ENCODE measurements at regions not wholly inside any gene's neighbourhood (a gene's known extent, or its start where the extent isn't known, plus 50 kb on each side); places are given as distances from the start of the nearest gene placed in this dataset.

DNA sequence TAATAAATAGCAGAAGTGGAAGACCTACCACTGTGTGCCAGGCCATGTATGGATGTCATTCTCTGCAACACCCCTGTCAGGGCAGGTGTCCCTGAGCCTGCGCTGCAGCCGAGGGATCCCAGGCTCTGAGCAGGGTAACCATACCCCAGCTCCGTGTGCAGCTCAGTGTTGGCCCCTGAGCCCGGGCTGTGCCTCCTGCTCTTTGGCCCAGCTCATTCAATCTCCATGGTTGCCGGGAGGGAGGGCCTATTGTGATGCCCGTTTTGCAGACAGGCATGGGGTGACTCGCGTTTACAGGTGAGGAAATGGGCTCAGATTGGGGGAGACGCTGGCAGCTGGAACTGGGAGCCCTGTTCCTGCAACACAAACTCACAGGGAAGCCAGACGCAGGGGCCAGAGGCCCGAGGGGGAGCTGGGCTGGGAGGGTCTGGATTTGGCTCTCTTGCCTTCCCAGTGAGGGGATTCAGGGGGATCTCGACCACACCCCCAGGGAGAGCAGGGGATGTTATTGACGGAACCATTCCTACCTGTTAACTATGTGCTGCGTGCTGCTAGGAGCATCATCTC, 190.5 kb downstream of the IRF8 start:
- no peak overlapping the region for H3K27ac ChIP-seq (ENCODE audit: low read depth, low read length)
- H3K27me3 ChIP-seq (ENCODE audit: insufficient read depth, low read length), result peaks cover 2% of the 10 kb centered on the region
- no peak overlapping the region for H3K27ac Mint-ChIP-seq (ENCODE audit: unreplicated experiment)
- H3K36me3 ChIP-seq (ENCODE audit: insufficient read depth, low read length), result no peaks in the 10 kb centered on the region
- H2AFZ ChIP-seq (ENCODE audit: low read depth, low read length), result no peak overlapping the region
- H3K4me3 Mint-ChIP-seq (ENCODE audit: unreplicated experiment), result no peak overlapping the region
- no peak overlapping the region for H3K9ac ChIP-seq (ENCODE audit: low read length)
- H3K36me3 Mint-ChIP-seq (ENCODE audit: low read depth, unreplicated experiment), result no peaks in the 10 kb centered on the region
- FAIRE-seq (no peak), DNase-seq (ENCODE audit: low read depth) (no peak)
- no peaks in the 10 kb centered on the region for H3K9me3 Mint-ChIP-seq (ENCODE audit: unreplicated experiment)
- H3K4me1 ChIP-seq (ENCODE audit: insufficient read depth, low read length), result no peaks in the 10 kb centered on the region
- no peaks in the 10 kb centered on the region for H4K20me1 ChIP-seq (ENCODE audit: insufficient read depth, low read length)
- H3K79me2 ChIP-seq (ENCODE audit: insufficient read depth, low read length), result no peaks in the 10 kb centered on the region
- peaks cover 41% of the 10 kb centered on the region for H3K27me3 Mint-ChIP-seq (ENCODE audit: low read depth, unreplicated experiment)
- H3K4me1 Mint-ChIP-seq (ENCODE audit: low read depth, unreplicated experiment), result no peaks in the 10 kb centered on the region
- no peaks in the 10 kb centered on the region for H3K9me3 ChIP-seq (ENCODE audit: insufficient read depth, low read depth, low read length)
- TF ChIP-seq, protein P1, sequence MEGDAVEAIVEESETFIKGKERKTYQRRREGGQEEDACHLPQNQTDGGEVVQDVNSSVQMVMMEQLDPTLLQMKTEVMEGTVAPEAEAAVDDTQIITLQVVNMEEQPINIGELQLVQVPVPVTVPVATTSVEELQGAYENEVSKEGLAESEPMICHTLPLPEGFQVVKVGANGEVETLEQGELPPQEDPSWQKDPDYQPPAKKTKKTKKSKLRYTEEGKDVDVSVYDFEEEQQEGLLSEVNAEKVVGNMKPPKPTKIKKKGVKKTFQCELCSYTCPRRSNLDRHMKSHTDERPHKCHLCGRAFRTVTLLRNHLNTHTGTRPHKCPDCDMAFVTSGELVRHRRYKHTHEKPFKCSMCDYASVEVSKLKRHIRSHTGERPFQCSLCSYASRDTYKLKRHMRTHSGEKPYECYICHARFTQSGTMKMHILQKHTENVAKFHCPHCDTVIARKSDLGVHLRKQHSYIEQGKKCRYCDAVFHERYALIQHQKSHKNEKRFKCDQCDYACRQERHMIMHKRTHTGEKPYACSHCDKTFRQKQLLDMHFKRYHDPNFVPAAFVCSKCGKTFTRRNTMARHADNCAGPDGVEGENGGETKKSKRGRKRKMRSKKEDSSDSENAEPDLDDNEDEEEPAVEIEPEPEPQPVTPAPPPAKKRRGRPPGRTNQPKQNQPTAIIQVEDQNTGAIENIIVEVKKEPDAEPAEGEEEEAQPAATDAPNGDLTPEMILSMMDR (IDR thresholded peaks at IDR 0.05; ENCODE audit: insufficient read depth, low read depth, low read length), result no peak
- no peak for TF ChIP-seq EZH2 (IDR thresholded peaks at IDR 0.05; ENCODE audit: insufficient read depth, low read length)
- no peak overlapping the region for H3K4me2 ChIP-seq (ENCODE audit: low read length)
- H3K4me3 ChIP-seq (ENCODE audit: insufficient read depth, low read depth, low read length), result no peak overlapping the region

DNA sequence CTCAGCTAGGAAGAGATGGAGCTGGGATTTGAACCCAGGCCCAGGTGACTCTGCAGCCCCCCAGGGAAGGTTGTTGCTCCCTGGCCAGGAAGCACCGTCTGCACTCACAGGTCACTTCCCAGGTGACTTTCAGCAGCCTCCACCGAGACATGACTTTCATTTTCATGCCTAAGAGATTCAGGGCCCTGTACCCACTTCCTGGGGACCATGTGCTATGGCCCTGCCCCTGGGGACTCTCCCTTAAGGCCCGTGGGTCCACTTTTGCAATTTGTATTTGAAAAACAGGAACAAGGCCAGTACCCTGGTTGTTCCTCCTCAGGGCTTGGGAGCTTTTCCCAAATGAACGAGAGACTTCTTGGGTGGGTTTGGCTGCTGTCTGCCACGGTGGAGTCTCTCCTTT, 191.0 kb downstream of the IRF8 start:
- H3K27ac ChIP-seq (ENCODE audit: low read depth, low read length), result no peak overlapping the region
- no peak overlapping the region for H3K4me2 ChIP-seq (ENCODE audit: low read length)
- no peaks in the 10 kb centered on the region for H4K20me1 ChIP-seq (ENCODE audit: insufficient read depth, low read length)
- peaks cover 46% of the 10 kb centered on the region for H3K27me3 Mint-ChIP-seq (ENCODE audit: low read depth, unreplicated experiment)
- no peaks in the 10 kb centered on the region for H3K4me1 ChIP-seq (ENCODE audit: insufficient read depth, low read length)
- no peaks in the 10 kb centered on the region for H3K36me3 Mint-ChIP-seq (ENCODE audit: low read depth, unreplicated experiment)
- no peak for TF ChIP-seq EZH2 (IDR thresholded peaks at IDR 0.05; ENCODE audit: insufficient read depth, low read length)
- TF ChIP-seq, protein P1 (IDR thresholded peaks at IDR 0.05; ENCODE audit: insufficient read depth, low read depth, low read length), result no peak
- H3K4me3 ChIP-seq (ENCODE audit: insufficient read depth, low read depth, low read length), result no peak overlapping the region
- no peak overlapping the region for H3K4me3 Mint-ChIP-seq (ENCODE audit: unreplicated experiment)
- H3K9me3 Mint-ChIP-seq (ENCODE audit: unreplicated experiment), result no peaks in the 10 kb centered on the region
- no peak for FAIRE-seq
- no peak overlapping the region for H3K9ac ChIP-seq (ENCODE audit: low read length)
- H2AFZ ChIP-seq (ENCODE audit: low read depth, low read length), result no peak overlapping the region
- DNase-seq (ENCODE audit: low read depth), result no peak
- H3K4me1 Mint-ChIP-seq (ENCODE audit: low read depth, unreplicated experiment), result no peaks in the 10 kb centered on the region
- no peaks in the 10 kb centered on the region for H3K79me2 ChIP-seq (ENCODE audit: insufficient read depth, low read length)
- H3K27me3 ChIP-seq (ENCODE audit: insufficient read depth, low read length), result peaks cover 2% of the 10 kb centered on the region
- no peaks in the 10 kb centered on the region for H3K9me3 ChIP-seq (ENCODE audit: insufficient read depth, low read depth, low read length)
- H3K27ac Mint-ChIP-seq (ENCODE audit: unreplicated experiment), result no peak overlapping the region
- no peaks in the 10 kb centered on the region for H3K36me3 ChIP-seq (ENCODE audit: insufficient read depth, low read length)

GRCh38 chr16:86090461-86091170, 191.7 kb downstream of the IRF8 start:
- DNase-seq (ENCODE audit: low read depth), result no peak
- peaks cover 2% of the 10 kb centered on the region for H3K27me3 ChIP-seq (ENCODE audit: insufficient read depth, low read length)

More at GRCh38 chr16:86090461-86091170, 191.7 kb downstream of the IRF8 start:
- Mint-ChIP-seq H3K4me3 (ENCODE audit: unreplicated experiment) (no peak overlapping the region), H3K27me3 (ENCODE audit: low read depth, unreplicated experiment) (peaks cover 51% of the 10 kb centered on the region), H3K27ac (ENCODE audit: unreplicated experiment) (no peak overlapping the region), H3K4me1 (ENCODE audit: low read depth, unreplicated experiment) (no peaks in the 10 kb centered on the region), H3K9me3 (ENCODE audit: unreplicated experiment) (no peaks in the 10 kb centered on the region), H3K36me3 (ENCODE audit: low read depth, unreplicated experiment) (no peaks in the 10 kb centered on the region)
- TF ChIP-seq, protein P1 (IDR thresholded peaks at IDR 0.05; ENCODE audit: insufficient read depth, low read depth, low read length), result no peak
- no peak for TF ChIP-seq EZH2 (IDR thresholded peaks at IDR 0.05; ENCODE audit: insufficient read depth, low read length)
- no peaks in the 10 kb centered on the region for H3K4me1 ChIP-seq (ENCODE audit: insufficient read depth, low read length)
- no peak overlapping the region for H3K27ac ChIP-seq (ENCODE audit: low read depth, low read length)
- H3K79me2 ChIP-seq (ENCODE audit: insufficient read depth, low read length), result no peaks in the 10 kb centered on the region
- no peak overlapping the region for H3K9ac ChIP-seq (ENCODE audit: low read length)
- no peak overlapping the region for H2AFZ ChIP-seq (ENCODE audit: low read depth, low read length)
- H4K20me1 ChIP-seq (ENCODE audit: insufficient read depth, low read length), result no peaks in the 10 kb centered on the region
- no peak overlapping the region for H3K4me3 ChIP-seq (ENCODE audit: insufficient read depth, low read depth, low read length)
- no peak for FAIRE-seq
- no peaks in the 10 kb centered on the region for H3K9me3 ChIP-seq (ENCODE audit: insufficient read depth, low read depth, low read length)
- no peaks in the 10 kb centered on the region for H3K36me3 ChIP-seq (ENCODE audit: insufficient read depth, low read length)
- H3K4me2 ChIP-seq (ENCODE audit: low read length), result no peak overlapping the region

Data from astrocyte (in vitro differentiated cells and primary cell).